Astrocyte of the spinal cord (primary cell): ENCODE measurements at regions not wholly inside any gene's neighbourhood (a gene's known extent, or its start where the extent isn't known, plus 50 kb on each side); places are given as distances from the start of the nearest gene placed in this dataset.
"Not testable (repeated sequence)": the region's sequence is repeated elsewhere in the genome, so short reads cannot be mapped to it uniquely, and the experiment has no call there.

ENCODE experiments used
- DNase-seq: peaks from one replicate; pipeline ENCODE4 v3.0.0; 2011; ENCODE audit warnings: low read depth, low spot score
- H3K4me3 ChIP-seq: 2 replicates; pipeline ENCODE4 v1.5.1; 2011; ENCODE audit warnings: low read depth, mild to moderate bottlenecking, low read length, moderate library complexity
- CTCF ChIP-seq: IDR thresholded peaks from 2 replicates; pipeline ENCODE4 v1.5.1; 2012; ENCODE audit warnings: low read depth, mild to moderate bottlenecking, low read length, inconsistent platforms
- in situ Hi-C: cut with HindIII; loops from 2 replicates; pipeline ENCODE4 v1.10.0; 2017; ENCODE audit warnings: low sequenced_read_pairs

GRCh38 chr3:196141052-196141865, 59.4 kb upstream of the TFRC start:
- in situ Hi-C loops = no loop called here
- DNase-seq = no peak
- TF ChIP-seq CTCF = no peak

GRCh38 chr3:196140224-196140623, 58.3 kb upstream of the TFRC start:
- no peak for TF ChIP-seq CTCF

More at GRCh38 chr3:196141052-196141865, 59.4 kb upstream of the TFRC start:
- no peak overlapping the region for H3K4me3 ChIP-seq

GRCh38 chr3:196139281-196139680, 57.4 kb upstream of the TFRC start:
- in situ Hi-C loops = no loop called here
- no peak for TF ChIP-seq CTCF
- H3K4me3 ChIP-seq = no peak overlapping the region
- DNase-seq = no peak

More at GRCh38 chr3:196140224-196140623, 58.3 kb upstream of the TFRC start:
- DNase-seq = no peak
- in situ Hi-C loops = no loop called here
- no peak overlapping the region for H3K4me3 ChIP-seq

- H3K4me3 ChIP-seq = no peak overlapping the region
- in situ Hi-C loops = no loop called here
- DNase-seq = no peak
- TF ChIP-seq CTCF = no peak
These were observed 56.8 kb upstream of the TFRC start for GRCh38 chr3:196138482-196139254.

GRCh38 chr3:196136640-196136989, 54.7 kb upstream of the TFRC start:
- DNase-seq, in situ Hi-C loops, H3K4me3 ChIP-seq: not testable (repeated sequence)

GRCh38 chr3:196135693-196136639, 54.1 kb upstream of the TFRC start:
- in situ Hi-C loops = no loop called here
- no peak overlapping the region for H3K4me3 ChIP-seq
- DNase-seq = no peak
- no peak for TF ChIP-seq CTCF
